HG03469 (cell line): ENCODE measurements at regions not wholly inside any gene's neighbourhood (a gene's known extent, or its start where the extent isn't known, plus 50 kb on each side); places are given as distances from the start of the nearest gene placed in this dataset.
A peak's percentile ranks its signal among the peaks of the same experiment; 100 is the strongest.

Experiments
- ATAC-seq: cut with Tn5 transposase; IDR thresholded peaks from one replicate; pipeline ENCODE4 v1.9.1; 2021; ENCODE audit warnings: mild to moderate bottlenecking, moderate library complexity, moderate number of reproducible peaks; ENCODE audit not compliant: unreplicated experiment

DNA sequence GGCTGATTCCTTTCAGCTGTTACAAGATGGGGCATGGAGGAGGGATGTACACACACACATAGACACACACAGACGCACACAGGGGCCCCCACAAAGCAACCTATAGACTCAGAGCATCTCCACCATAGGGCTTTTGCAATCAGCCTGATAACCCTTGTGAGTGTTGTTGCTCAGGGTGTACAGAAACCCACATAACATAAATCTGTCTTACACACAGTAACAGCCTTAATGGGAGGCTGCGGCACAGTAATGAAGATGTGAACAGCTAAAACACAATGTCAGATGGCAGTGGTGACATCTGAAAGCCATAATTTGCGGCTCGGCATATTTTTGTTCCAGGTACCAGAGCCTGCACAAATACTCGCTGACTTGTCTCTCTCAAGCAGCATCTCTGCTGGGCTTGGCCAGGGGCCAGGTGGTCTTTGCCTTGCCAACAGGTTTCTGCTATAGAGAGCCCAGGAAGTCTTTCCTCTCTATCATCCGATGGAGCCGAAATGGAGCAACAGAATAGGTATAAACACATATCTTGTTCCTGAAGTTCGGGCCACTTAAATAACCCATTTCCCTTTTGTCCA lies 357.2 kb upstream of the GATB start:
- ATAC-seq = no peak

GRCh38 chr4:152117520-152117919 lies 356.7 kb upstream of the GATB start:
- ATAC-seq = no peak

GRCh38 chr4:152117054-152117453 lies 356.2 kb upstream of the GATB start:
- ATAC-seq = no peak

- no peak for ATAC-seq
Measured at GRCh38 chr4:152115794-152116193, 355.0 kb upstream of the GATB start.

DNA sequence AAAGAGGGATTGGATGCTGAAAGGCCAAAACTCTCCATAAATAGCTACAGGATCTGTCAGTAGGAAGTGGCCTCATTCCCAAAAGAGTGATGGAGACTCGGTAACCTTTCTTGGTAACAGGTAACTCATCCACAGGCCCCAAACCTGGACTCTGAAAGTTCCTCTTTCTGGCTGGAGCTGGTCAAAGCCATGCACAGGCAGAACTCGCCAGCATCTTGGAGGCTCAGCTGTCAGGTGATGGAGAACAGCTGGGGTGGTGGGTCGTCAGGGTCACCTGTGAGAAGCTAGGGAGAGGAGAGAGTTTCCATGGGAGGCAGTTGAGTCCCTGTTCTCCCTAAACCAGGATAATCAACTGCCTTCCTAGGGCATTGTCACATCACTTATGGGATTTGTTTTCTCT lies 354.3 kb upstream of the GATB start:
- no peak for ATAC-seq

DNA sequence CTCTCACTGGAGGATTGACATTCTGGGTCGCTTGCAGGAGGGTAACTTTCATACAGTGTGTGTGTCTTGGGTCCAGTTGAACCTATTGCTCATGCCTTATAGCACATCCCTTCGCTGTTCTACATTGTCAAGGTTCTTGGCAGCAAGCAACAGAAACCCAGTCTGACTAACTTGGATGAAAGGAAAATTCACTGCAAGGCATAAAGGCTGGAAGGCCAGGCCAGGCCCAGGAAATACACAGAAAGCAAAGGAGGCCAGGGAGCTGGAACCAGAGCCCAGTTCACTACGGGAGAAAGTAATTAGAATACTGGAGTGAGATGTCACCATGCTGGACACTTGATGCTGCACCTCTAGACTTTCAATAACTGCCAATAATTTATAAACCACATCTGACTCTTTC lies 353.8 kb upstream of the GATB start:
- no peak for ATAC-seq

DNA sequence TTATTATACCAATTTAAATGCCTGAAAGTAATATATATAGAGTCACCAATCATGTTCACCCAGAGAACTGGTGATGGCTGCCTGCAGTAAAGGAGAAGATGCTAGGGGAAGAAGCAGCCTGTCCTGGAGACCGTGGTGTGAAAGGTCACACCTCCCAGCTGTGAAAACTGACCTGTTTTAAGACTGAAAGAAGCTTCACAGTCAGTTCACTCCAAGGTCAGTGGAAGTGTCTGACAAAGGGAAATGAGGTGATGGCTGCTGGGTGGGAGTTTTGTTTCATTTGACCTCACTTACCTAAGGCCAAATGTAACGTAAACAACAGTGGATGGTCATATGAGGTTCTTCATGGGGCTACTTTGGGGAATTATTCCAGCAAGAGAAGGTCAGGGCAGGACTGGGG lies 352.1 kb upstream of the GATB start:
- peak; percentile 68 for ATAC-seq

DNA sequence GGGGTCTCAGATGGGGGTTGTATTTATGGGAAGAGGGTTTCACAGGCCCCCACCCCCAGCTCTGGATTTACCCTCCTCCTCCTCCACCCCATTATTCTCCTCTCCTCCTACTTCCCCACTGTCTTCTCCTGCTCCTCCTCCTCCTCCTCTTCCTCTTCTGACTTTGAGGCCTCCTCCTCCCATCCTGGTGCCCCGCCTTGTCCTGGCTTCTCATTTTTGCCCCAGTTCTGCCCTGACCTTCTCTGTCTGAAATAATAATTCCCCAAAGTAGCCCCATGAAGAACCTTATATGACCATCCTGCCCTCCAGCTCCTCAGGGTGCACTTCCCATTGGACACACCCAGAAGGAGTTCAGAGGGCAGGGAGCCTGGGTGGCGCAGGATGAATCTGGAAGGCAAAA lies 351.4 kb upstream of the GATB start:
- no peak for ATAC-seq

DNA sequence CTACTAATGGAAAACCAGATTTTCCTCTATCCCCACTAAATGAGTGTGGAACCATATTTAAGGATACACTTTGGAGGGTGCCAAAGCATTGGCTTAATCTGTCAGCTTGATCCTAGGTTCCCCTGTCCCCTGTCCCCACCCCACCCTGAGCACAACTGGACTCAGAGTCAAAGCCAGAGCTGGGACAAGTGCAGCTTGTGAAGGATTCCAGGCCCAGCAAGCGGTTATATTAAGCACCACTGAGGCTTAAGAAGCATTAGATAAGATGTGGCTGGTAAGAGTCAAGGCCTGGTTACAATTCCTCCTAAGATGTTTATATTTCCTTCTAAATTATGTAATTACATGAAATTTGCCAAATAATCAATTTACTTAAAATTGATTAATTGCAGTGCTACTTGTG lies 350.0 kb upstream of the GATB start:
- ATAC-seq = no peak

GRCh38 chr4:152109531-152110509 lies 349.0 kb upstream of the GATB start:
- ATAC-seq = no peak

- no peak for ATAC-seq
Measured at GRCh38 chr4:152107736-152108500, 347.1 kb upstream of the GATB start.

DNA sequence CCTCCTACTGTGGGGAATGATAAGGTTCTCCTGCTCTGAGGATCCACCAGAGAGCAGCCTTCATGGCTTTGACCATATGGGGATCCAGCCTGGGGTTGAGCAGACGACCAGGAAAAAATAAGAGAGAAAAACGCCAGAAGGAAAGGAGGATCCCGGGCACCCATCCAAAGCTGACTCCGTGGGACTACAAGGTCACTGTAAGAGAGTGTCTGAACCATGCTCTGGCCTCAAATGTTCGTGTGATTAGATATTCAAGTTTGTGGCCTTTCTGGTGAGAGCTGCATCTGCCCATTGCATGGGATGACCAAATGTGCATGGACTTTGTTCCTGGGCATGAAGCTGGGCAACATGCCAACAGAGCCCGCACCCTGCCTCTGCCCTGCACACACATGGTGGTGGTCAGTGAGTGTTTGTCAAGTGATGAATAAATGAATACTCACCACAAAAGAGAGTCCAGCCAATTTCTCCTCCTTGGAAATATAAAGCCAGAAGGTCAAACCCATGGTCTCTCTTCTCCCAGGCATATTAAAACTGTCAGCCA lies 346.0 kb upstream of the GATB start:
- no peak for ATAC-seq

GRCh38 chr4:152106113-152106763 lies 345.4 kb upstream of the GATB start:
- no peak for ATAC-seq

DNA sequence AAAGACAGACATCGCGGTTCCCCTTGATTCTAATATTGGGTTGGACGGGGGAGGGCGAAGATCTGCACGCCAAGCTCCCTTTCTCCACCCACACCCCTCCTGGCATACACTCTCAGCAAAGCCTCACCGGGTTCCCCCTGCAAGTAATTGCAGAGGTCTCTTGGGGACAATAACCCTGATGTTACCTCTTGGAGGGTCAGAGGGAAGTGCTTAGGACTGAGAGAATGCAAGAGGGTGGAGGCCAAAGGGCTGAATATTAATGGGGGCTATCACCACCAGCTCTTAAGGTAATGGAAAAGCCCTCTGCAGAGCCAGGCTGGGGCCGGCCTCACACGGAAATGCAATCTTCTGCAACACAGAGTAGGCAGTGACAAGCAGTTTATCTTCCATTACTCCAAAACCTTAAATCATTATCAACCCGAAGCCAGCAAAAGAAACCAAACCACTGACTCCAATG lies 344.1 kb upstream of the GATB start:
- no peak for ATAC-seq

DNA sequence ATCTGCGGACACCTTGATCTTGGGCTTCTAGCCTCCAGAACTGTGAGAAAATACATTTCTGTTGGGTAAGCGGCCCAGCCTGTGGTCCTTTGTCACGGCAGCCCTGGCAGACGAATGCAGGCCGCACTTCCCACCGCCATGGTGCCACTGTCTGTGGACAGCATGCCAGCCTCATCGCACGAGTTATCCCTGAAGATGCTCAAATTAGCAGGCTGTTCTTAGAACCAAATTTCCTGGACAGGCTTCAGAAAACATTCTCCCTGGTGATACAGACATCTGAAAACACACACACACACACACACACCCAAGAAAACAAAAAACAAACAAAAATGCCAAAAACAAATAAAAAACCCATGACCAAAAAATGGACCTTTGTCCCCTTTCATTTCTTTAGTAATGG lies 343.5 kb upstream of the GATB start:
- no peak for ATAC-seq

DNA sequence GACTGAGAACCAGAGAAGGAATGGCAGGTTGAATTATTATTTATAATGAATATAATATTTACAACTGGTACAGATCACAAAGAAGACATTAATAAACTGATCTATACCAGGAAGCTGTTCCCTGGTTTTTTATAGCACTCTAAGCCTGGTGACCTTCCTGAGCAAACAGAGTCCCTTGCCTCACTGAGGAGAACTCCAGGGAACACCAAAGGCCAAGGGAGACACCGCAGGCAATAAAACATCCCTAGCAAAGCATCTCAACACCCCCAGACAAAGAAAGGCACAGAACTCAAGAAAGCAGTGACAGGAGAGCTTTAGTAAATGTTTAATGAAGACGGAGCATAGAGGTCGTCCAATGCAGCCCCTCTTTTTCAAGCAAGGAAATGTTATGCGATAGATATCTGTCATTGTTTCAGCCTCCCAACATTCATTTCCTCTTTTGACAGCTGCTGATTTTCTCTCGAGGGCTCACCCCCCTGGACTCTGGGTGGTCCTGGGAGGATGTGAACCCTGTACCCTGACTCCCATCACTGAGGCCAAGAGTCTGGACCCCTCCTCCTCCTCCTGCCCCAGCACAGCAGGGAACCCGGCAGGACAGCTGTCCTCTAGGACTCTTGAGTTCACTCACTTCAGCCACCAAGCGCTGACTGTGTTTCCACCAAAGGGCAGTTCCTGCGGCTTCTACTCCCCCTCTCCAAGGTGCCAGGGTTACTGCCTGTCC lies 342.5 kb upstream of the GATB start:
- no peak for ATAC-seq

- no peak for ATAC-seq
Measured at GRCh38 chr4:152102436-152103000, 341.7 kb upstream of the GATB start.

DNA sequence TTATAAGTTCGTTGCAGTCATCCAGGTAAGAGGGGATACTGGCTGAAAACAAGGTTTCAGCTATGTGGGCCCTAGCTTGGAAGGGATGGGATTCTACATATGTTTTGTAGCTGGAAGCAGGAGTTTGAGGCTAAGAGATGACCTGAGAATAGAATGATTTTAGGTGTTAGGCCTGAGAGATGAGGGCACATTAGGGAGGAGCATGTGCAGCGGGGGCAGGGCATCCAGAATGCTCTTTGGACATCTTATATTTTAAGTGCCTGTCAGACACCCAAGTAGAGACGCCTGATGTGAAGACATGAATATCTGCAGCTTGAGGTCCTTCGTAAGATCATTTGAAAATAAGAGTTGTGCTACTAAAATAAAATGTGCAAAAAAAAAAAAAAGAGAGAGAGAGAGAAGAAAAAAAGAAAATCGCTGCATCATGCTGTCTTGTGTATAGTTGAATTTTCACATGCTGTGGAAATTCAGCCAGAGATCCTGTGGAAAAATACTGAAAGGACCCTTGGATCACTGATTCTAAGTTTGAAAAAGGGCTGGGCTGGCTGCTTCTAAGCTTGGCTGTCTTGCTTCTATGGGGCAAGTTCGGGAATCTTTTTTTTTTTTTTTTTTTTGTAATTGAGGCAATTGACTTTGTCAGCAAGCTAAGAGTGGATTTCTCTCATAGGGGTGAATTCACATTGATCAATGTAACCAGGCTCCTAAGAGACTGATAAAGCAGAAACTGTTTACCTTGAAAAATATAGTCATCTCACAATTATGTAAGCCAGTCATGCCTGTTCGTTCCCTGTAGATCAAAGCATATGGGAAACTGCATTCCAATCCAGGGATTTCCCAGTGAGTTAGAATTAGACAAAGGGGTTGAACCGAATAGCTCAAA lies 341.0 kb upstream of the GATB start:
- no peak for ATAC-seq
